GM06990 (cell line): ENCODE measurements at regions not wholly inside any gene's neighbourhood (a gene's known extent, or its start where the extent isn't known, plus 50 kb on each side); places are given as distances from the start of the nearest gene placed in this dataset.
"Not testable (repeated sequence)": the region's sequence is repeated elsewhere in the genome, so short reads cannot be mapped to it uniquely, and the experiment has no call there.

Experiments used
- DNase-seq: peaks from one replicate; pipeline ENCODE4 v3.0.0-alpha.2; 2011; ENCODE audit not compliant: insufficient read length; ENCODE audit errors: extremely low read depth
- H3K27me3 ChIP-seq: replicated peaks from 2 replicates; pipeline ENCODE4 v1.6.0; 2011; ENCODE audit warnings: low read length; ENCODE audit not compliant: control insufficient read depth, insufficient read depth
- H3K36me3 ChIP-seq: 2 replicates; pipeline ENCODE4 v1.5.1; 2011; ENCODE audit warnings: low read length; ENCODE audit not compliant: control insufficient read depth, insufficient read depth
- H3K4me3 ChIP-seq: replicated peaks from 2 replicates; pipeline ENCODE4 v1.5.1; 2011; ENCODE audit warnings: low read depth, mild to moderate bottlenecking, control low read depth, low read length
- TF ChIP-seq, protein P1 (sequence below): IDR thresholded peaks from 2 replicates; pipeline ENCODE4 v1.5.1; 2011; ENCODE audit warnings: low read length, control low read depth, mild to moderate bottlenecking, inconsistent platforms; ENCODE audit not compliant: insufficient read depth, poor library complexity, severe bottlenecking

DNA sequence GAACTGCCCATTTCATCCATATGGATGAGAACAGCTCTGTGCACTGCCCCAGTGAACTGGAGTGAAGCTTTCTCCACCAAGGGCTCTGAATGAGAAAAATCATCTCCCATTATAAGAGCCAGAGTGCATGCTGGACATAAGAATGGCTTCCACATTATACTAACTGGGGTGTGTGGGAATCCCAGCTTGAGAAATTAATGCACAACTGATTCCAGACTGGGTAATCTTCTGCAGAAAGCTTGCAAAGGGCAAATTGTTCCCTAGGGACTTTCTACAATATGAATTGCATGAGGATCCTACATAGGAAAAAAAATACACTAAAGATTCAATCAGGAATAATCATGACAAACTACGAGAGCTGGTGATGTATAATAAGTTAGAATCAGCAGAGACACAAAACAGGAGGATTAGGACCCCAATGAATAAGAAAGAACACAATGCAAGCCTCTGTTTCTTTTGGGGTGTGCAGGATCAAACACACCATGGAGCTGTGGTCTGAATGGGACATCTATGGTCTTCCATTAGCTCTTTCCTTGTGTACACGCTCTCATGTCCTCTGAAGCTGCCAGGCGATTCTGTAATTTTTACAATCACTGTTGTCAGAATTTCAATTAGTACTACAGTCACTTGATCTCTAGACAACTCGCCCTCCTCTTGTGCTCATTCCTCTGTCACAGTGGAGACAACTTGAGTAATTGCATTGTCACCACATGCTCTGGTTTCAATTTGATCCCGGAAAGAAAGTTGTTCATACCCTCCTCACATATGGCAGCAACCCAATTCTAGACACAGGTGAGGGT is 1327.4 kb downstream of the GATA3 start:
- TF ChIP-seq, protein P1, sequence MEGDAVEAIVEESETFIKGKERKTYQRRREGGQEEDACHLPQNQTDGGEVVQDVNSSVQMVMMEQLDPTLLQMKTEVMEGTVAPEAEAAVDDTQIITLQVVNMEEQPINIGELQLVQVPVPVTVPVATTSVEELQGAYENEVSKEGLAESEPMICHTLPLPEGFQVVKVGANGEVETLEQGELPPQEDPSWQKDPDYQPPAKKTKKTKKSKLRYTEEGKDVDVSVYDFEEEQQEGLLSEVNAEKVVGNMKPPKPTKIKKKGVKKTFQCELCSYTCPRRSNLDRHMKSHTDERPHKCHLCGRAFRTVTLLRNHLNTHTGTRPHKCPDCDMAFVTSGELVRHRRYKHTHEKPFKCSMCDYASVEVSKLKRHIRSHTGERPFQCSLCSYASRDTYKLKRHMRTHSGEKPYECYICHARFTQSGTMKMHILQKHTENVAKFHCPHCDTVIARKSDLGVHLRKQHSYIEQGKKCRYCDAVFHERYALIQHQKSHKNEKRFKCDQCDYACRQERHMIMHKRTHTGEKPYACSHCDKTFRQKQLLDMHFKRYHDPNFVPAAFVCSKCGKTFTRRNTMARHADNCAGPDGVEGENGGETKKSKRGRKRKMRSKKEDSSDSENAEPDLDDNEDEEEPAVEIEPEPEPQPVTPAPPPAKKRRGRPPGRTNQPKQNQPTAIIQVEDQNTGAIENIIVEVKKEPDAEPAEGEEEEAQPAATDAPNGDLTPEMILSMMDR, result no peak
- Histone ChIP-seq H3K4me3 (no peak overlapping the region), H3K36me3 (no peaks in the 10 kb centered on the region), H3K27me3 (no peaks in the 10 kb centered on the region)
- DNase-seq, result no peak

DNA sequence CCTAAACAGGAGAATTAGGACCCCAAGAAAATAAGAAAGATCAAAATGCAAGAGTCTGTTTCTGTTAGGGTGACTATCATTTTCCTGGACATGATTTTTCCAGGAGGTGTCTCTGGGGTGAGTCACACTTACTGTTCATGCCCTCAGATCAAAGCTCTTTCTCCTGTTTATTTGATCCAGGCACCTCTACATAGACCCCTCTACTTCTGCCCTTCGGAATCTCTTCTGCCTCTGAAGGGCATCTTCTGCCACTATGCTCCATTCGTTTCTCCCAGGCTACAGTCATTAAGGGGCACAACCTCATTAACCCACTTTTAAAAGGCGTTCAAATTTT is 1328.0 kb downstream of the GATA3 start:
- no peak overlapping the region for H3K4me3 ChIP-seq
- H3K36me3 ChIP-seq, result no peaks in the 10 kb centered on the region
- TF ChIP-seq, protein P1, result no peak
- H3K27me3 ChIP-seq, result no peaks in the 10 kb centered on the region
- DNase-seq, result no peak

DNA sequence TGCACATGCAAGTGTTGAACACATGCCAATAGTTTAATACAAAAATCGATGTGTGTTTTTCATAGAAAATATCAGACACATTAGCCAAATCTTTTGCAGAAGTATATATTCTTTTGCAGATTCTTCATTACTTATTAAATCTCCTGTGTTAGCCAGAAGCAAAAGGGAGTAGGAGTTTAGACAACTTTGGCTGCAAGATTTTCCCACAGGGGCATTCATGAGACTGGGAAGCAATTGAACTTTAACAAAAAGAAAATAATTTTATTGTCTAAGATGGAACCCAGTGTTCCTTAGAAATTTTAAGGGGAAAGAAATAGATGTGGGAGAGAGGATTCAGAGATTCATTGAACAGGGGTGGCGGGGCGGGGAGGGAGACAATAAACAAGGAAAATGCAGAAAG is 1336.0 kb downstream of the GATA3 start:
- H3K4me3 ChIP-seq, result no peak overlapping the region
- no peaks in the 10 kb centered on the region for H3K27me3 ChIP-seq
- TF ChIP-seq, protein P1, result no peak
- H3K36me3 ChIP-seq, result no peaks in the 10 kb centered on the region
- no peak for DNase-seq

DNA sequence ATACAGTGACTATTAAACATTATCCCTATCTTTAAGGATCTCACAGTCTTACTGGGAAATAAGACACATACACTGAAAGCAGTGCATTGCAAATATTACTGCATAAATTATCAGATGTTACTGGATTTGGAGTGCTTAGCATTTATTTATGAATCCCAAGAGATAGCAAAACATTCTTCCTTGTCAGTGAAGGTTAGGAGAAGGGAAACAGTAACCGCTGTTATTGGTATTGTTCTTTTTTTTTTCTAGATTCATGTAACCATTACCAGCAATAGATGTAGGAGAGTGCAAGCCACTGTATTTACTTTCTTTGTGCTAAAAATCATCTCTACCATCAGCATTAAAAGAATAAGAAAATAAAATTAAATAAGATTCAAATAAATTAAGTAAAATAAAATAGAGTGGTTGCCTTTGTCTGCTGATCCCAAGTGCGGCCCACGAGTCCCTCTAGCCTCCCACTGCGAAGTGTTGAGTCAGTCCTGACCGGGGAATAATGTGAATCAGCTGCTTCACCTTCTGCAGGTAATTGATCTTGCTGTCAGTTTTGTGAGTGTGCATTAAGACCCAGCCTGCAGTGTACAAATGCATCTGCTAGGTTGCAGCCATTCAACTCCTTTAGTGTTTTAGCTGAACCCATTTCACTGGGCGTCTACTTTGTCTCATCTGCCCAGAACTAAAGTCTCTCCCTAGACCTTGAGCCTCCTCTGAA is 1344.9 kb downstream of the GATA3 start:
- TF ChIP-seq, protein P1, result no peak
- H3K36me3 ChIP-seq, result no peaks in the 10 kb centered on the region
- H3K27me3 ChIP-seq, result no peaks in the 10 kb centered on the region; the same call in 1 of the 2 replicates
- no peak overlapping the region for H3K4me3 ChIP-seq
- no peak for DNase-seq

DNA sequence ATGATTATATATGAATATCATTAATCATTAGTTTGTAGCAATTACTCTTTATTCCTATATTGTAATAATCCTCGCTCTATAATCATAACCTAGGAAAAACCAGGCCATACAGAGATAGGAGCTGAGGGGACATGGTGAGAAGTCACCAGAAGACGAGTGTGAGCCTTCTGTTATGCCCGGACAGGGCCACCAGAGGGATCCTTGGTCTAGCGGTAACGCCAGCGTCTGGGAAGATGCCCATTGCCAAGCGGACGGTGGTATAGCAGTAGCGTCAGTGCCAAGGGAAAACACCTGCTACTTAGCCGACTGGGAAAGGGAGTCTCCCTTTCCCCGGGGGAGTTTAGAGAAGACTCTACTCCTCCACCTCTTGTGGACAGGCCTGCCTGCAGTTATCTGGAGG is 1347.6 kb downstream of the GATA3 start:
- not testable (repeated sequence) for H3K27me3 ChIP-seq, H3K4me3 ChIP-seq, DNase-seq, H3K36me3 ChIP-seq

DNA sequence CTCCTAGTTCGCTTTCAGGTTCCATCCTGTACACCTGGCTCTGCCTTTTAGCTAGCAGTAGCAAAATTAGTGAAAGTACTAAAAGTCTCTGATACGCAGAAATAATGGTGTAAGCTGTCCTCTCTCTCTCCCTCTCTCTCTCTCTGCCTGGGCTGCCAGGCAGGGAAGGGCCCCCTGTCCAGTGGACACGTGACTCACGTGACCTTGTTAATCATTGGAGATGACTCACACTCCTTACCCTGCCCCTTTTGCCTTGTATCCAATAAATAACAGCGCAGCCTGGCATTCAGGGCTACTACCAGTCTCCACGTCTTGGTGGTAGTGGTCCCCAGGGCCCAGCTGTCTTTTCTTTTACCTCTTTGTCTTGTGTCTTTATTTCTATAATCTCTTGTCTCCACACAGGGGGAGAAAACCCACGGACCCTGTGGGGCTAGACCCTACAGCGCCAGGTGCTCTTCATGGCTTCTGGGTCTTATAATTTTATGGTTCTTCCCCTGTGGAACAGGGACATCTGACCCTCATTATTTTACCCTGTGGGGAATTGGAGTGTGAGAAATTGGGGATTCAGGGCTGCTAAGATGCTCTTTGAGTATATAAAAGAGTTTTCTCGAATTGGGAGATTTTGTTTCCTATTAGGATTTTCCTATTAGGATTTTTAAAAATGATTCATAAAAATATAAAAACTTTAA is 1348.2 kb downstream of the GATA3 start:
- not testable (repeated sequence) for DNase-seq, H3K27me3 ChIP-seq, H3K36me3 ChIP-seq

DNA sequence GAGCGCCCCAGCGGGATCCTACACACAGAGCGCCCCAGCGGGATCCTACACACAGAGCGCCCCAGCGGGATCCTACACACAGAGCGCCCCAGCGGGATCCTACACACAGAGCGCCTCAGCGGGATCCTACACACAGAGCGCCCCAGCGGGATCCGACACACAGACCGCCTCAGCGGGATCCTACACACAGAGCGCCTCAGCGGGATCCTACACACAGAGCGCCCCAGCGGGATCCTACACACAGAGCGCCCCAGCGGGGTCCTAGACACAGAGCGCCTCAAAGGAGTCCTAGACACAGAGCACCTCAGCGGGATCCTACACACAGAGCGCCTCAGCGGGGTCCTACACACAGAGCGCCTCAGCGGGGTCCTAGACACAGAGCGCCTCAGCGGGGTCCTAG is 1352.7 kb downstream of the GATA3 start:
- not testable (repeated sequence) for DNase-seq, H3K27me3 ChIP-seq, H3K4me3 ChIP-seq, H3K36me3 ChIP-seq

More for the DNA sequence above, 1348.2 kb downstream of the GATA3 start:
- H3K4me3 ChIP-seq, result not testable (repeated sequence)
